ENCODE measurements at regions not wholly inside any gene's neighbourhood (a gene's known extent, or its start where the extent isn't known, plus 50 kb on each side); places are given as distances from the start of the nearest gene placed in this dataset.

GRCh38 chr20:56968376-56969048 lies 297.9 kb downstream of the BMP7 start:
- TF ChIP-seq CTCF (IDR thresholded peaks at IDR 0.05; ENCODE audit: poor library complexity) = no peak
- TF ChIP-seq EZH2 (IDR thresholded peaks at IDR 0.05; ENCODE audit: borderline replicate concordance) = no peak
